NB4 (cell line): ENCODE measurements at regions not wholly inside any gene's neighbourhood (a gene's known extent, or its start where the extent isn't known, plus 50 kb on each side); places are given as distances from the start of the nearest gene placed in this dataset.

Source experiments
- CTCF ChIP-seq: IDR thresholded peaks from one replicate; pipeline ENCODE4 v1.5.1; 2012; ENCODE audit warnings: low read depth, low read length
- POLR2A ChIP-seq: IDR thresholded peaks from 2 replicates; pipeline ENCODE4 v1.6.1; 2011; ENCODE audit warnings: mild to moderate bottlenecking; ENCODE audit not compliant: insufficient read length; ENCODE audit errors: extremely low read depth
- TF ChIP-seq, protein P1 (sequence below): IDR thresholded peaks from 2 replicates; pipeline ENCODE4 v1.6.1; 2011; ENCODE audit warnings: low read depth, low read length

GRCh38 chr16:51722467-51722866, 571.4 kb upstream of the SALL1 start:
- TF ChIP-seq CTCF (no peak), POLR2A (no peak)
- TF ChIP-seq, protein P1, sequence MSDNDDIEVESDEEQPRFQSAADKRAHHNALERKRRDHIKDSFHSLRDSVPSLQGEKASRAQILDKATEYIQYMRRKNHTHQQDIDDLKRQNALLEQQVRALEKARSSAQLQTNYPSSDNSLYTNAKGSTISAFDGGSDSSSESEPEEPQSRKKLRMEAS = no peak
